Activated naive CD4-positive, alpha-beta T cell treated with anti-CD3 and anti-CD28 coated beads for 36 hours (primary cell): ENCODE measurements at regions not wholly inside any gene's neighbourhood (a gene's known extent, or its start where the extent isn't known, plus 50 kb on each side); places are given as distances from the start of the nearest gene placed in this dataset.

ENCODE experiments used
- CTCF ChIA-PET: fragments of 350-600 bp; sonication (Branson Sonifier 250); formaldehyde crosslinking; loops from one replicate; lab custom pipeline; 2021; ENCODE audit warnings: antibody characterized with exemption; lab: Charles Lee
- DNase-seq: peaks from one replicate; pipeline ENCODE4 v3.0.0-alpha.2; 2020
- H3K27ac Mint-ChIP-seq: one replicate; pipeline ENCODE4 v1.8.0; 2021; ENCODE audit warnings: mild to moderate bottlenecking, mixed read lengths
- H3K27me3 Mint-ChIP-seq: one replicate; pipeline ENCODE4 v1.8.0; 2021; ENCODE audit warnings: low read depth, mixed read lengths
- H3K36me3 Mint-ChIP-seq: one replicate; pipeline ENCODE4 v1.8.0; 2021; ENCODE audit warnings: low read depth, mixed read lengths
- H3K4me1 Mint-ChIP-seq: one replicate; pipeline ENCODE4 v1.8.0; 2021; ENCODE audit warnings: low read depth, mixed read lengths
- H3K4me3 Mint-ChIP-seq: one replicate; pipeline ENCODE4 v1.8.0; 2021; ENCODE audit warnings: mild to moderate bottlenecking, moderate library complexity, mixed read lengths
- H3K9me3 Mint-ChIP-seq: one replicate; pipeline ENCODE4 v1.8.0; 2021; ENCODE audit warnings: mixed read lengths
- intact Hi-C: fragments of 100-400 bp; cut with micrococcal nuclease; formaldehyde crosslinking; loops from one replicate; pipeline ENCODE4 v1.15.1; 2023

GRCh38 chr4:54945838-54946237, 179.6 kb downstream of the KDR start:
- H3K27me3 Mint-ChIP-seq, result no peaks in the 10 kb centered on the region
- H3K4me3 Mint-ChIP-seq, result no peak overlapping the region
- no peak overlapping the region for H3K27ac Mint-ChIP-seq
- intact Hi-C loops, result loop anchor here (2.0 to 10.0 kb wide), 4 partner anchors 291 to 1831 kb away; partner anchors contain the start of genes EXOC1 and KIT
- no peaks in the 10 kb centered on the region for H3K36me3 Mint-ChIP-seq
- CTCF ChIA-PET, result interaction anchor here (1.1 to 2.2 kb wide), 5 partner anchors 15 to 262 kb away, joined by 3 to 6 read pairs (median 5); no protein-coding TSS in a partner anchor
- H3K9me3 Mint-ChIP-seq, result no peaks in the 10 kb centered on the region
- peaks cover 44% of the 10 kb centered on the region for H3K4me1 Mint-ChIP-seq
- DNase-seq, result peak; percentile 17

- Mint-ChIP-seq H3K36me3 (no peaks in the 10 kb centered on the region), H3K9me3 (no peaks in the 10 kb centered on the region), H3K4me3 (peak overlapping the region; percentile 44), H3K27me3 (no peaks in the 10 kb centered on the region), H3K4me1 (peaks cover 52% of the 10 kb centered on the region), H3K27ac (peak overlapping the region; percentile 75)
- DNase-seq, result peak; percentile 64
- intact Hi-C loops, result loop anchor here (1.0 to 10.0 kb wide), 10 partner anchors 16 to 1828 kb away; partner anchors contain the start of genes CEP135, CHIC2, CLOCK and EXOC1
- CTCF ChIA-PET, result interaction anchor here (1.5 kb wide), 1 partner anchor 18 kb away, joined by 5 read pairs; no protein-coding TSS in a partner anchor
Observed at GRCh38 chr4:54942721-54943120, 182.7 kb downstream of the KDR start.

GRCh38 chr4:54941994-54942552, 183.3 kb downstream of the KDR start:
- peak overlapping the region; percentile 69 for H3K27ac Mint-ChIP-seq
- H3K36me3 Mint-ChIP-seq, result no peaks in the 10 kb centered on the region
- H3K4me3 Mint-ChIP-seq, result peak overlapping the region; percentile 42
- DNase-seq, result peak; percentile 65
- H3K4me1 Mint-ChIP-seq, result peaks cover 55% of the 10 kb centered on the region
- CTCF ChIA-PET, result interaction anchor here (0.6 to 1.5 kb wide), 2 partner anchors 19 to 627 kb away, joined by 3 to 5 read pairs; no protein-coding TSS in a partner anchor
- H3K27me3 Mint-ChIP-seq, result no peaks in the 10 kb centered on the region
- no peaks in the 10 kb centered on the region for H3K9me3 Mint-ChIP-seq
- intact Hi-C loops, result loop anchor here (1.0 to 10.0 kb wide), 10 partner anchors 16 to 1827 kb away; partner anchors contain the start of genes CEP135, CHIC2, CLOCK and EXOC1

- intact Hi-C loops, result loop anchor here (5.0 to 10.0 kb wide), 6 partner anchors 64 to 1826 kb away; partner anchors contain the start of genes CHIC2, EXOC1, KIT and TMEM165
- peak overlapping the region; percentile 42 for H3K4me3 Mint-ChIP-seq
- DNase-seq, result peak; percentile 64
- H3K4me1 Mint-ChIP-seq, result peaks cover 54% of the 10 kb centered on the region
- no peaks in the 10 kb centered on the region for H3K27me3 Mint-ChIP-seq
- no peaks in the 10 kb centered on the region for H3K36me3 Mint-ChIP-seq
- peak overlapping the region; percentile 69 for H3K27ac Mint-ChIP-seq
- CTCF ChIA-PET, result interaction anchor here (0.6 to 1.5 kb wide), 2 partner anchors 20 to 626 kb away, joined by 3 to 5 read pairs; no protein-coding TSS in a partner anchor
- no peaks in the 10 kb centered on the region for H3K9me3 Mint-ChIP-seq
Observed at GRCh38 chr4:54940996-54941865, 184.2 kb downstream of the KDR start.

- no peaks in the 10 kb centered on the region for H3K36me3 Mint-ChIP-seq
- no peak overlapping the region for H3K27ac Mint-ChIP-seq
- peaks cover 25% of the 10 kb centered on the region for H3K4me1 Mint-ChIP-seq
- no peaks in the 10 kb centered on the region for H3K27me3 Mint-ChIP-seq
- no peak overlapping the region for H3K4me3 Mint-ChIP-seq
- DNase-seq, result no peak
- intact Hi-C loops, result no loop called here
- CTCF ChIA-PET, result interaction anchor here (0.6 kb wide), 1 partner anchor 8 kb away, joined by 4 read pairs; no protein-coding TSS in a partner anchor
- no peaks in the 10 kb centered on the region for H3K9me3 Mint-ChIP-seq
Observed at GRCh38 chr4:54937501-54937900, 187.9 kb downstream of the KDR start.

- Mint-ChIP-seq H3K27ac (no peak overlapping the region), H3K27me3 (no peaks in the 10 kb centered on the region), H3K36me3 (no peaks in the 10 kb centered on the region), H3K4me1 (peaks cover 11% of the 10 kb centered on the region), H3K4me3 (no peak overlapping the region), H3K9me3 (no peaks in the 10 kb centered on the region)
- no peak for DNase-seq
- CTCF ChIA-PET, result no interaction called here
- intact Hi-C loops, result no loop called here
Observed at GRCh38 chr4:54933579-54933978, 191.8 kb downstream of the KDR start.

- no peaks in the 10 kb centered on the region for H3K27me3 Mint-ChIP-seq
- intact Hi-C loops, result no loop called here
- no peak overlapping the region for H3K27ac Mint-ChIP-seq
- peaks cover 1% of the 10 kb centered on the region for H3K36me3 Mint-ChIP-seq
- CTCF ChIA-PET, result no interaction called here
- H3K9me3 Mint-ChIP-seq, result peaks cover 5% of the 10 kb centered on the region
- H3K4me3 Mint-ChIP-seq, result no peak overlapping the region
- peak; percentile 10 for DNase-seq
- H3K4me1 Mint-ChIP-seq, result peaks cover 5% of the 10 kb centered on the region
Observed at GRCh38 chr4:54930226-54930625, 195.2 kb downstream of the KDR start.

GRCh38 chr4:54929459-54929858, 195.9 kb downstream of the KDR start:
- Mint-ChIP-seq H3K27ac (no peak overlapping the region), H3K36me3 (peaks cover 1% of the 10 kb centered on the region), H3K4me3 (no peak overlapping the region), H3K4me1 (peaks cover 5% of the 10 kb centered on the region), H3K9me3 (peaks cover 9% of the 10 kb centered on the region), H3K27me3 (no peaks in the 10 kb centered on the region)
- CTCF ChIA-PET, result interaction anchor here (0.5 kb wide), 1 partner anchor 8 kb away, joined by 4 read pairs; no protein-coding TSS in a partner anchor
- intact Hi-C loops, result no loop called here
- no peak for DNase-seq

GRCh38 chr4:54924891-54925290, 200.5 kb downstream of the KDR start:
- Mint-ChIP-seq H3K4me3 (no peak overlapping the region), H3K27ac (no peak overlapping the region), H3K9me3 (peaks cover 15% of the 10 kb centered on the region), H3K27me3 (no peaks in the 10 kb centered on the region), H3K36me3 (peaks cover 1% of the 10 kb centered on the region), H3K4me1 (no peaks in the 10 kb centered on the region)
- CTCF ChIA-PET, result no interaction called here
- DNase-seq, result no peak
- intact Hi-C loops, result no loop called here

GRCh38 chr4:54915276-54915675, 210.1 kb downstream of the KDR start:
- Mint-ChIP-seq H3K9me3 (no peaks in the 10 kb centered on the region), H3K27ac (no peak overlapping the region), H3K4me1 (peaks cover under 1% of the 10 kb centered on the region), H3K27me3 (no peaks in the 10 kb centered on the region), H3K4me3 (no peak overlapping the region), H3K36me3 (no peaks in the 10 kb centered on the region)
- CTCF ChIA-PET, result no interaction called here
- no peak for DNase-seq
- intact Hi-C loops, result no loop called here

GRCh38 chr4:54914781-54915180, 210.6 kb downstream of the KDR start:
- H3K4me3 Mint-ChIP-seq, result no peak overlapping the region
- H3K27me3 Mint-ChIP-seq, result no peaks in the 10 kb centered on the region
- no peaks in the 10 kb centered on the region for H3K36me3 Mint-ChIP-seq
- H3K27ac Mint-ChIP-seq, result no peak overlapping the region
- CTCF ChIA-PET, result no interaction called here
- no peaks in the 10 kb centered on the region for H3K9me3 Mint-ChIP-seq
- DNase-seq, result no peak
- H3K4me1 Mint-ChIP-seq, result peaks cover 5% of the 10 kb centered on the region
- intact Hi-C loops, result no loop called here

GRCh38 chr4:54913751-54914526, 211.5 kb downstream of the KDR start:
- Mint-ChIP-seq H3K4me1 (peaks cover 14% of the 10 kb centered on the region), H3K27me3 (no peaks in the 10 kb centered on the region), H3K36me3 (no peaks in the 10 kb centered on the region), H3K27ac (no peak overlapping the region), H3K4me3 (no peak overlapping the region), H3K9me3 (no peaks in the 10 kb centered on the region)
- intact Hi-C loops, result no loop called here
- CTCF ChIA-PET, result no interaction called here
- no peak for DNase-seq
